GM12878 (cell line): ENCODE measurements at regions not wholly inside any gene's neighbourhood (a gene's known extent, or its start where the extent isn't known, plus 50 kb on each side); places are given as distances from the start of the nearest gene placed in this dataset.

Source experiments
- ATAC-seq: fragments of 200-7000 bp; cut with Tn5 transposase; 3 replicates; pipeline ENCODE4 v1.9.1; 2020; ENCODE audit warnings: mild to moderate bottlenecking, moderate library complexity
- BruUV-seq: library from RNA; stranded (reverse); fragments of 400-500 nt; replicated peaks from 2 replicates; lab custom pipeline; 2021; lab: Mats Ljungman, UMichigan
- CTCF ChIA-PET: fragments of 300-600 bp; sonication (Branson Sonifier 250); formaldehyde crosslinking; extraction: SDS; loops from one replicate; lab custom pipeline; 2021; ENCODE audit warnings: inconsistent platforms; lab: Yijun Ruan, JAX
- POLR2A ChIA-PET: fragments of 350-600 bp; formaldehyde crosslinking; extraction: SDS; loops from one replicate; lab custom pipeline; 2021; ENCODE audit warnings: inconsistent platforms; lab: Charles Lee
- RAD21 ChIA-PET: fragments of 300-600 bp; sonication (Branson Sonifier 250); formaldehyde crosslinking; loops from one replicate; lab custom pipeline; 2023; ENCODE audit warnings: antibody characterized with exemption; ENCODE audit not compliant: unreplicated experiment; lab: Charles Lee
- SMC1A ChIA-PET: fragments of 300-600 bp; sonication (Branson Sonifier 250); formaldehyde crosslinking; loops from one replicate; lab custom pipeline; 2023; ENCODE audit not compliant: unreplicated experiment, uncharacterized antibody; lab: Charles Lee
- DNase-seq: peaks from one replicate; pipeline ENCODE4 v3.0.0-alpha.2; 2011; ENCODE audit warnings: low read depth, low spot score
- FAIRE-seq: peaks from 3 replicates; lab custom pipeline; 2011; peaks lifted over from hg19 to GRCh38; lab: Jason Lieb, UNC
- H2AFZ ChIP-seq: 2 replicates; pipeline ENCODE4 v1.6.0; 2011; ENCODE audit warnings: low read depth, low read length, control low read depth; ENCODE audit not compliant: control insufficient read depth
- H3K27ac ChIP-seq: 2 replicates; pipeline ENCODE4 v1.5.1; 2011; ENCODE audit warnings: control low read depth; ENCODE audit not compliant: control insufficient read depth, insufficient read depth
- H3K27me3 ChIP-seq, 2 experiments: replicated peaks in 1 of 2; 2 replicates each; pipeline versions ENCODE4 v1.6.0 to v1.6.1; 2011; ENCODE audit warnings: low read length in 1 of 2; ENCODE audit not compliant: control insufficient read depth in 2 of 2, insufficient read depth in 2 of 2
- H3K36me3 ChIP-seq, 2 experiments: 2 replicates each; pipeline ENCODE4 v1.5.1; 2011; ENCODE audit warnings: low read length in 1 of 2; ENCODE audit not compliant: control insufficient read depth in 2 of 2, insufficient read depth in 2 of 2
- H3K4me1 ChIP-seq: 2 replicates; pipeline ENCODE4 v1.6.1; 2011; ENCODE audit warnings: mild to moderate bottlenecking, low read length, moderate library complexity, mixed read lengths; ENCODE audit not compliant: control insufficient read depth, insufficient read depth
- H3K4me2 ChIP-seq: 2 replicates; pipeline ENCODE4 v1.6.0; 2011; ENCODE audit warnings: control low read depth; ENCODE audit not compliant: control insufficient read depth, insufficient read depth
- H3K4me3 ChIP-seq: fragments of 200-600 bp; sonication (generic); 2 replicates; pipeline ENCODE4 v1.5.1; 2016
- H3K79me2 ChIP-seq: 2 replicates; pipeline ENCODE4 v1.6.0; 2011; ENCODE audit warnings: low read length; ENCODE audit not compliant: control insufficient read depth, insufficient read depth
- H3K9ac ChIP-seq: 2 replicates; pipeline ENCODE4 v1.8.0; 2011; ENCODE audit warnings: low read length, control low read depth, mixed read lengths; ENCODE audit not compliant: control insufficient read depth, insufficient read depth
- H3K9me3 ChIP-seq: replicated peaks from 3 replicates; pipeline ENCODE4 v1.5.1; 2011; ENCODE audit warnings: mild to moderate bottlenecking, low read length; ENCODE audit not compliant: control insufficient read depth, insufficient read depth
- H4K20me1 ChIP-seq: 2 replicates; pipeline ENCODE4 v1.6.0; 2011; ENCODE audit not compliant: control insufficient read depth, insufficient read depth
- NFYB ChIP-seq: IDR thresholded peaks from 2 replicates; pipeline ENCODE4 v1.6.1; 2011; ENCODE audit warnings: low read depth, mild to moderate bottlenecking, low read length, improper control_type of control experiment, moderate library complexity; ENCODE audit not compliant: insufficient read depth
- RAD51 ChIP-seq: fragments of 450-650 bp; IDR thresholded peaks from 2 replicates; pipeline ENCODE4 v1.6.1; 2016; ENCODE audit warnings: moderate library complexity, mild to moderate bottlenecking, inconsistent platforms
- SIN3A ChIP-seq: IDR thresholded peaks from 2 replicates; pipeline ENCODE4 v1.6.1; 2012; ENCODE audit warnings: low read depth, low read length, improper control_type of control experiment
- SMC3 ChIP-seq: IDR thresholded peaks from 2 replicates; pipeline ENCODE4 v1.6.1; 2011; ENCODE audit warnings: low read length, improper control_type of control experiment, borderline replicate concordance
- SP1 ChIP-seq: IDR thresholded peaks from one replicate; pipeline ENCODE4 v1.6.1; 2011; ENCODE audit warnings: low read depth, low read length
- YBX1 ChIP-seq: fragments of 450-650 bp; IDR thresholded peaks from 2 replicates; pipeline ENCODE4 v1.6.1; 2016; ENCODE audit warnings: antibody characterized with exemption
- WGBS: methylation state at CpG from one replicate; pipeline ENCODE4 v1.1.6; 2016; ENCODE audit warnings: low lambda C conversion rate; ENCODE audit not compliant: insufficient replicate concordance, insufficient coverage; ENCODE audit errors: missing lambda C conversion rate; 5-methylcytosine and 5-hydroxymethylcytosine counted together
- in situ Hi-C: fragments of 300-500 bp; cut with MboI; formaldehyde crosslinking; loops from 9 replicates; pipeline ENCODE4 v1.14.3; 2018; ENCODE audit warnings: mixed read lengths
- intact Hi-C: fragments of 100-400 bp; cut with micrococcal nuclease; formaldehyde crosslinking; loops from one replicate; pipeline ENCODE4 v1.14.2; 2022; ENCODE audit not compliant: unreplicated experiment
- TF ChIP-seq, protein P1 (sequence below): fragments of 450-650 bp; IDR thresholded peaks from 2 replicates; pipeline ENCODE4 v1.6.1; 2017; ENCODE audit warnings: mild to moderate bottlenecking, low read depth, inconsistent platforms; ENCODE audit not compliant: poor library complexity, severe bottlenecking
- TF ChIP-seq, protein P2 (sequence below): fragments of 450-650 bp; IDR thresholded peaks from 2 replicates; pipeline ENCODE4 v1.6.1; 2017; ENCODE audit warnings: borderline replicate concordance
- TF ChIP-seq, protein P3 (sequence below): fragments of 450-650 bp; IDR thresholded peaks from 2 replicates; pipeline ENCODE4 v1.6.1; 2017; ENCODE audit warnings: mild to moderate bottlenecking, moderate library complexity

DNA sequence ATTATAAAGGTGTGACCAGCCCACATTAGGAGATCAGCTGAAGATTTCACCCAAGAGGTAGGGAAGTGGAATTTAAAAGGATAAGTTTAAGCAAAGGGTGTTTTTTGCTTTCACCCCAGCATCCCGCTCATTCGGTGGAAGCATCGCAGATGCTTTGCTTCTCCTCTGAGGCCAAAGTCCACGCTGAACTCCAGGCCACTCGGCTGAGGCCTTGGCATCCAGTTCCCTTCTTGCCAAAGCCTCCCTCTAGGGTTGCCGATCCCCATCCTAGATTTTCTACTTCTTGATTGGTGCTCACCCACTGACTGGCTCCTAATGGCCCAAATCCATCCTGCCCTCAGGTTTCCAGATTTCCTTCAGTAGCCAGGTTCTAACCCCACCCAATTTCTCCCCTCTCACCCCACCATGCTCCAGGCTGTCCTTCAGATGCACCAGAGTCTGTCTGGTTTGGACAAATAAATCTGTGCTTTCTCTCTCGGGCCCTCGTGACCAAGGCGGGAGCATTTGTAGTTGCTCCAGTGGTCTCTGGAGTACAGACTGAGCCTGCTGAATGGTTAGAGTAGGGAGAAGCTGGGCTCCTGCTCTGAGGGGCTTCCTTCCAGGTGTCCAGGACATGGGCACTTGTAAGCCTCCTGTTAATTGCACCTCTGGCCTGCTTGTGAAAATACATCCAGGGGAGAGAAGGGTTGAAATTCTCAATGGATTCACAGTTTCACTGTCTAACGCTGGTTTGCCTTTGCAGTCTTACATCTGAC, 193.2 kb downstream of the C1orf94 start (continued):
- TF ChIP-seq, protein P1, sequence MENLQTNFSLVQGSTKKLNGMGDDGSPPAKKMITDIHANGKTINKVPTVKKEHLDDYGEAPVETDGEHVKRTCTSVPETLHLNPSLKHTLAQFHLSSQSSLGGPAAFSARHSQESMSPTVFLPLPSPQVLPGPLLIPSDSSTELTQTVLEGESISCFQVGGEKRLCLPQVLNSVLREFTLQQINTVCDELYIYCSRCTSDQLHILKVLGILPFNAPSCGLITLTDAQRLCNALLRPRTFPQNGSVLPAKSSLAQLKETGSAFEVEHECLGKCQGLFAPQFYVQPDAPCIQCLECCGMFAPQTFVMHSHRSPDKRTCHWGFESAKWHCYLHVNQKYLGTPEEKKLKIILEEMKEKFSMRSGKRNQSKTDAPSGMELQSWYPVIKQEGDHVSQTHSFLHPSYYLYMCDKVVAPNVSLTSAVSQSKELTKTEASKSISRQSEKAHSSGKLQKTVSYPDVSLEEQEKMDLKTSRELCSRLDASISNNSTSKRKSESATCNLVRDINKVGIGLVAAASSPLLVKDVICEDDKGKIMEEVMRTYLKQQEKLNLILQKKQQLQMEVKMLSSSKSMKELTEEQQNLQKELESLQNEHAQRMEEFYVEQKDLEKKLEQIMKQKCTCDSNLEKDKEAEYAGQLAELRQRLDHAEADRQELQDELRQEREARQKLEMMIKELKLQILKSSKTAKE, result no peak
- TF ChIP-seq, protein P2, sequence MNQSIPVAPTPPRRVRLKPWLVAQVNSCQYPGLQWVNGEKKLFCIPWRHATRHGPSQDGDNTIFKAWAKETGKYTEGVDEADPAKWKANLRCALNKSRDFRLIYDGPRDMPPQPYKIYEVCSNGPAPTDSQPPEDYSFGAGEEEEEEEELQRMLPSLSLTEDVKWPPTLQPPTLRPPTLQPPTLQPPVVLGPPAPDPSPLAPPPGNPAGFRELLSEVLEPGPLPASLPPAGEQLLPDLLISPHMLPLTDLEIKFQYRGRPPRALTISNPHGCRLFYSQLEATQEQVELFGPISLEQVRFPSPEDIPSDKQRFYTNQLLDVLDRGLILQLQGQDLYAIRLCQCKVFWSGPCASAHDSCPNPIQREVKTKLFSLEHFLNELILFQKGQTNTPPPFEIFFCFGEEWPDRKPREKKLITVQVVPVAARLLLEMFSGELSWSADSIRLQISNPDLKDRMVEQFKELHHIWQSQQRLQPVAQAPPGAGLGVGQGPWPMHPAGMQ, result no peak
- TF ChIP-seq SIN3A, result no peak
- TF ChIP-seq, all 136 proteins: peak for 0

DNA sequence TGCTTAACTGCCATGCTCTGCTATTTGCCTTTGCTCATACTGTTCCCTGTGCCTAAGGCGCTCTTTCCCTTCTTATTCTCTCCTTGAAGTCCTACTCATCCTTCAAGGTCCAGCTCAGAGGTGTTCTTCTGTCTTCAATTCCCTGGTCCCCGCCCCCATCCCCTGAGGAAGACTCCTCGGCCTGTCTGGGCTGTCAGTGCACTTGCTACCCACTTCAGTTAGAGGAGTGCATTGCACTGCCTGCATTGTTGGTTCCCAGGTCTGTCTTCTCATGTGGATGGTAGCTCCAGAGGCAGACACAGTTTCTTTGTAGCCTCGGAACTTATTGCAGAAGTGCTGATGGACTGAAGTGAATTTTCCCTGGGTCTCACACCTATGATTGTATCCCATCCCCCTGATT, 194.0 kb downstream of the C1orf94 start:
- H3K4me3 ChIP-seq, result no peak overlapping the region
- H3K9me3 ChIP-seq, result no peaks in the 10 kb centered on the region
- no peak for ATAC-seq
- intact Hi-C loops, result no loop called here
- no peak overlapping the region for H3K4me2 ChIP-seq
- ChIA-PET SMC1A (interaction anchor here (0.6 to 2.3 kb wide), 5 partner anchors 9 to 160 kb away, joined by 3 to 8 read pairs (median 4); no protein-coding TSS in a partner anchor), CTCF (interaction anchor here (0.6 to 1.3 kb wide), 4 partner anchors 10 to 90 kb away, joined by 3 to 4 read pairs (median 3); no protein-coding TSS in a partner anchor), POLR2A (no interaction called here), RAD21 (interaction anchor here (0.8 to 1.4 kb wide), 3 partner anchors 9 to 159 kb away, joined by 3 to 4 read pairs (median 3); no protein-coding TSS in a partner anchor)
- no peaks in the 10 kb centered on the region for H3K36me3 ChIP-seq
- TF ChIP-seq SMC3 (no peak), YBX1 (no peak), NFYB (no peak), RAD51 (no peak), SP1 (no peak)
- TF ChIP-seq, protein P3, sequence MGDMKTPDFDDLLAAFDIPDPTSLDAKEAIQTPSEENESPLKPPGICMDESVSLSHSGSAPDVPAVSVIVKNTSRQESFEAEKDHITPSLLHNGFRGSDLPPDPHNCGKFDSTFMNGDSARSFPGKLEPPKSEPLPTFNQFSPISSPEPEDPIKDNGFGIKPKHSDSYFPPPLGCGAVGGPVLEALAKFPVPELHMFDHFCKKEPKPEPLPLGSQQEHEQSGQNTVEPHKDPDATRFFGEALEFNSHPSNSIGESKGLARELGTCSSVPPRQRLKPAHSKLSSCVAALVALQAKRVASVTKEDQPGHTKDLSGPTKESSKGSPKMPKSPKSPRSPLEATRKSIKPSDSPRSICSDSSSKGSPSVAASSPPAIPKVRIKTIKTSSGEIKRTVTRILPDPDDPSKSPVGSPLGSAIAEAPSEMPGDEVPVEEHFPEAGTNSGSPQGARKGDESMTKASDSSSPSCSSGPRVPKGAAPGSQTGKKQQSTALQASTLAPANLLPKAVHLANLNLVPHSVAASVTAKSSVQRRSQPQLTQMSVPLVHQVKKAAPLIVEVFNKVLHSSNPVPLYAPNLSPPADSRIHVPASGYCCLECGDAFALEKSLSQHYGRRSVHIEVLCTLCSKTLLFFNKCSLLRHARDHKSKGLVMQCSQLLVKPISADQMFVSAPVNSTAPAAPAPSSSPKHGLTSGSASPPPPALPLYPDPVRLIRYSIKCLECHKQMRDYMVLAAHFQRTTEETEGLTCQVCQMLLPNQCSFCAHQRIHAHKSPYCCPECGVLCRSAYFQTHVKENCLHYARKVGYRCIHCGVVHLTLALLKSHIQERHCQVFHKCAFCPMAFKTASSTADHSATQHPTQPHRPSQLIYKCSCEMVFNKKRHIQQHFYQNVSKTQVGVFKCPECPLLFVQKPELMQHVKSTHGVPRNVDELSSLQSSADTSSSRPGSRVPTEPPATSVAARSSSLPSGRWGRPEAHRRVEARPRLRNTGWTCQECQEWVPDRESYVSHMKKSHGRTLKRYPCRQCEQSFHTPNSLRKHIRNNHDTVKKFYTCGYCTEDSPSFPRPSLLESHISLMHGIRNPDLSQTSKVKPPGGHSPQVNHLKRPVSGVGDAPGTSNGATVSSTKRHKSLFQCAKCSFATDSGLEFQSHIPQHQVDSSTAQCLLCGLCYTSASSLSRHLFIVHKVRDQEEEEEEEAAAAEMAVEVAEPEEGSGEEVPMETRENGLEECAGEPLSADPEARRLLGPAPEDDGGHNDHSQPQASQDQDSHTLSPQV, result no peak
- no peak overlapping the region for H3K27ac ChIP-seq
- H3K4me1 ChIP-seq, result no peaks in the 10 kb centered on the region
- no peaks in the 10 kb centered on the region for H4K20me1 ChIP-seq
- no peaks in the 10 kb centered on the region; a peak in 1 of 4 replicates for H3K27me3 ChIP-seq
- 29% methylated on average over 4 of the region's 4 CpGs for WGBS
- in situ Hi-C loops, result no loop called here
- FAIRE-seq, result no peak
- no TSS peak for BruUV-seq
- no peak overlapping the region for H2AFZ ChIP-seq
- H3K79me2 ChIP-seq, result no peaks in the 10 kb centered on the region
- no peak overlapping the region for H3K9ac ChIP-seq
- DNase-seq, result no peak
